ENCODE measurements at regions not wholly inside any gene's neighbourhood (a gene's known extent, or its start where the extent isn't known, plus 50 kb on each side); places are given as distances from the start of the nearest gene placed in this dataset.

DNA sequence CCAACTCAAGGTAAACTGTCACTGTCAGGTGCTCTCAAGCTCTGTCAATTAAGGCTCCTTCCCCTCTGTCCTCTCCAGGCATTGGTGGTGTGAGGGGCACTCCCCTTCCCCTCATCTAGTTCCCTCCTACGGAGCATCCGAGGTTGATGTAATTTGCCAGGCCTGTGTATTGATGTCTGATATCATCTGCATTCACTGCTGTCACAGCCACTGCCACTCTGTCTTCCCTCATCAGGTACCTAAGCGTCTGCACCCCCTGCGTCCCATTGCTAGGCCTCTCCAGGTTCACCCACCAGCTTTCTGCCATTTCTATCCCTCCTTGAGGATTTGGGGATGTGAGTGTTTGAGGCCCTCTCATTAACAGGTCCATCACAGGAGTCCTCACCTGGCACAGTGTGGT lies 50.0 kb upstream of the SYT13 start:
- Histone ChIP-seq H3K4me3 (no peak overlapping the region), H3K27ac (no peak overlapping the region), H3K9me3 (no peaks in the 10 kb centered on the region), H3K4me1 (peaks cover 0 to 28% (median 7%) of the 10 kb centered on the region in 12 donors), H3K27me3 (peaks cover 0 to 9% (median 0%) of the 10 kb centered on the region in 9 donors), H3K36me3 (no peaks in the 10 kb centered on the region)
- TF ChIP-seq POLR2A (IDR thresholded peaks at IDR 0.05) = no peak
- TF ChIP-seq CTCF (IDR thresholded peaks at IDR 0.05) = no peak
- DNase-seq (no peak), ATAC-seq (no peak)
- WGBS, 4 donors = 86 to 94% (median 89%) methylated on average over 4 of the region's 4 CpGs
- intact Hi-C loops (cut with DNase I) = loop anchor here in 5 of 10 donors (5.0 to 10.0 kb wide), 3 partner anchors 384 to 401 kb away; partner anchors contain the start of gene TP53I11 (in 1 of the 5)

Measured in heart left ventricle (tissue), 16 donors.